ENCODE measurements at regions not wholly inside any gene's neighbourhood (a gene's known extent, or its start where the extent isn't known, plus 50 kb on each side); places are given as distances from the start of the nearest gene placed in this dataset.
"Not testable (repeated sequence)": the region's sequence is repeated elsewhere in the genome, so short reads cannot be mapped to it uniquely, and the experiment has no call there.

- no peak for DNase-seq
These were observed 248.3 kb upstream of the CCNG1 start for GRCh38 chr5:163189023-163189553.

- no peak for DNase-seq
These were observed 247.1 kb upstream of the CCNG1 start for GRCh38 chr5:163190283-163190682.

GRCh38 chr5:163190784-163191183 lies 246.6 kb upstream of the CCNG1 start:
- no peak for DNase-seq

- DNase-seq, result no peak
These were observed 243.5 kb upstream of the CCNG1 start for GRCh38 chr5:163193886-163194285.

- DNase-seq, result no peak
These were observed 231.8 kb upstream of the CCNG1 start for GRCh38 chr5:163205645-163206044.

GRCh38 chr5:163221581-163221980 lies 215.8 kb upstream of the CCNG1 start:
- no peak for DNase-seq

GRCh38 chr5:163222982-163223381 lies 214.4 kb upstream of the CCNG1 start:
- DNase-seq, result no peak

- no peak for DNase-seq
These were observed 192.9 kb upstream of the CCNG1 start for GRCh38 chr5:163244445-163244987.

GRCh38 chr5:163245584-163245983 lies 191.8 kb upstream of the CCNG1 start:
- no peak for DNase-seq

- no peak for DNase-seq
These were observed 189.1 kb upstream of the CCNG1 start for GRCh38 chr5:163248333-163248732.

GRCh38 chr5:163248871-163249270 lies 188.5 kb upstream of the CCNG1 start:
- DNase-seq, result no peak

GRCh38 chr5:163252950-163253349 lies 184.4 kb upstream of the CCNG1 start:
- no peak for DNase-seq

GRCh38 chr5:163259495-163259894 lies 177.9 kb upstream of the CCNG1 start:
- DNase-seq, result no peak

- DNase-seq, result no peak
These were observed 176.9 kb upstream of the CCNG1 start for GRCh38 chr5:163260471-163260870.

GRCh38 chr5:163260961-163261360 lies 176.4 kb upstream of the CCNG1 start:
- no peak for DNase-seq

- no peak for DNase-seq
These were observed 175.6 kb upstream of the CCNG1 start for GRCh38 chr5:163261647-163262269.

GRCh38 chr5:163266249-163266648 lies 171.1 kb upstream of the CCNG1 start:
- DNase-seq, result not testable (repeated sequence)

- no peak for DNase-seq
These were observed 167.8 kb upstream of the CCNG1 start for GRCh38 chr5:163269624-163270023.

GRCh38 chr5:163276466-163276865 lies 160.9 kb upstream of the CCNG1 start:
- DNase-seq, result no peak

GRCh38 chr5:163280897-163281296 lies 156.5 kb upstream of the CCNG1 start:
- not testable (repeated sequence) for DNase-seq

- no peak for DNase-seq
These were observed 155.9 kb upstream of the CCNG1 start for GRCh38 chr5:163281512-163281911.

- no peak for DNase-seq
These were observed 143.6 kb upstream of the CCNG1 start for GRCh38 chr5:163293836-163294235.

- no peak for DNase-seq
These were observed 133.7 kb upstream of the CCNG1 start for GRCh38 chr5:163303718-163304117.

- no peak for DNase-seq
These were observed 131.7 kb upstream of the CCNG1 start for GRCh38 chr5:163305655-163306054.

- DNase-seq, result no peak
These were observed 131.0 kb upstream of the CCNG1 start for GRCh38 chr5:163306421-163306820.

All from NCI-H226 (cell line).